Trophoblast cell (in vitro differentiated cells and primary cell): ENCODE measurements at regions not wholly inside any gene's neighbourhood (a gene's known extent, or its start where the extent isn't known, plus 50 kb on each side); places are given as distances from the start of the nearest gene placed in this dataset.

ENCODE experiments used
- DNase-seq, 2 donors: peaks; one replicate each; pipeline ENCODE4 v3.0.0-alpha.2; 2016
- H2AFZ ChIP-seq: 2 replicates; pipeline ENCODE4 v1.6.1; 2013; ENCODE audit warnings: low read length, moderate library complexity, mild to moderate bottlenecking; ENCODE audit not compliant: insufficient read depth, poor library complexity
- H2AK5ac ChIP-seq: 2 replicates; pipeline ENCODE4 v1.6.1; 2013; ENCODE audit warnings: mild to moderate bottlenecking, low read length
- H2BK120ac ChIP-seq: 2 replicates; pipeline ENCODE4 v1.6.1; 2013; ENCODE audit warnings: low read length, mild to moderate bottlenecking, moderate library complexity; ENCODE audit not compliant: insufficient read depth, poor library complexity
- H2BK12ac ChIP-seq: 2 replicates; pipeline ENCODE4 v1.6.1; 2013; ENCODE audit warnings: mild to moderate bottlenecking, low read length, moderate library complexity
- H2BK5ac ChIP-seq: 2 replicates; pipeline ENCODE4 v1.6.1; 2013; ENCODE audit warnings: low read length, low read depth, moderate library complexity, mild to moderate bottlenecking; ENCODE audit not compliant: poor library complexity
- H3K14ac ChIP-seq: 2 replicates; pipeline ENCODE4 v1.6.1; 2013; ENCODE audit warnings: mild to moderate bottlenecking, low read length
- H3K18ac ChIP-seq: 2 replicates; pipeline ENCODE4 v1.6.1; 2013; ENCODE audit warnings: mild to moderate bottlenecking, low read length
- H3K23ac ChIP-seq: 2 replicates; pipeline ENCODE4 v1.6.1; 2013; ENCODE audit warnings: low read length
- H3K27ac ChIP-seq: 2 replicates; pipeline ENCODE4 v1.5.1; 2013; ENCODE audit warnings: low read depth, mild to moderate bottlenecking, inconsistent platforms, low read length, moderate library complexity
- H3K27me3 ChIP-seq: 2 replicates; pipeline ENCODE4 v1.6.1; 2013; ENCODE audit warnings: inconsistent platforms, mild to moderate bottlenecking, low read length, moderate library complexity; ENCODE audit not compliant: insufficient read depth
- H3K36me3 ChIP-seq, 2 experiments: 1 replicate in 1 of 2; 2 replicates in 1 of 2; pipeline ENCODE4 v1.6.1; 2013; ENCODE audit warnings: low read length in 2 of 2, mild to moderate bottlenecking in 2 of 2, moderate library complexity in 1 of 2; ENCODE audit not compliant: insufficient read depth in 2 of 2, control insufficient read depth in 1 of 2
- H3K4ac ChIP-seq: 2 replicates; pipeline ENCODE4 v1.6.1; 2013; ENCODE audit warnings: low read depth, mild to moderate bottlenecking, low read length, moderate library complexity
- H3K4me1 ChIP-seq, 2 experiments: 1 replicate in 1 of 2; 2 replicates in 1 of 2; pipeline ENCODE4 v1.6.1; 2013; ENCODE audit warnings: low read length in 2 of 2, mild to moderate bottlenecking in 2 of 2, moderate library complexity in 1 of 2; ENCODE audit not compliant: insufficient read depth in 2 of 2, control insufficient read depth in 1 of 2
- H3K4me2 ChIP-seq: 2 replicates; pipeline ENCODE4 v1.6.1; 2013; ENCODE audit warnings: inconsistent platforms, mild to moderate bottlenecking, low read length, moderate library complexity
- H3K4me3 ChIP-seq: 2 replicates; pipeline ENCODE4 v1.5.1; 2013; ENCODE audit warnings: mild to moderate bottlenecking, low read depth, low read length, inconsistent platforms
- H3K79me1 ChIP-seq: one replicate; pipeline ENCODE4 v1.6.1; 2013; ENCODE audit warnings: low read length
- H3K79me2 ChIP-seq: 2 replicates; pipeline ENCODE4 v1.6.1; 2013; ENCODE audit warnings: low read length, mild to moderate bottlenecking; ENCODE audit not compliant: control insufficient read depth, insufficient read depth, poor library complexity
- H3K9ac ChIP-seq: 2 replicates; pipeline ENCODE4 v1.6.1; 2013; ENCODE audit warnings: mild to moderate bottlenecking, low read length
- H3K9me3 ChIP-seq: 2 replicates; pipeline ENCODE4 v1.6.1; 2013; ENCODE audit warnings: low read depth, mild to moderate bottlenecking, control low read depth, inconsistent platforms, low read length; ENCODE audit not compliant: insufficient read depth
- H4K12ac ChIP-seq: 2 replicates; pipeline ENCODE4 v1.6.1; 2013; ENCODE audit warnings: low read depth, mild to moderate bottlenecking, low read length, moderate library complexity
- H4K8ac ChIP-seq: 2 replicates; pipeline ENCODE4 v1.6.1; 2013; ENCODE audit warnings: low read depth, mild to moderate bottlenecking, low read length, moderate library complexity
- H4K91ac ChIP-seq: one replicate; pipeline ENCODE4 v1.6.1; 2013; ENCODE audit warnings: low read depth, mild to moderate bottlenecking, low read length, moderate library complexity
- WGBS: extraction: QIAGEN DNeasy Blood & Tissue Kit; methylation state at CpG from one replicate; pipeline ENCODE4 v1.1.7; 2013; ENCODE audit warnings: missing lambda C conversion rate; ENCODE audit not compliant: insufficient read length, insufficient coverage; ENCODE audit errors: extremely low coverage; 5-methylcytosine and 5-hydroxymethylcytosine counted together

- Histone ChIP-seq H3K27ac (no peak overlapping the region), H3K9ac (no peak overlapping the region), H4K8ac (no peak overlapping the region), H3K36me3 (no peaks in the 10 kb centered on the region), H4K91ac (no peak overlapping the region), H3K14ac (no peak overlapping the region), H3K4me1 (no peaks in the 10 kb centered on the region), H2BK5ac (no peak overlapping the region), H3K27me3 (no peaks in the 10 kb centered on the region), H2BK12ac (no peak overlapping the region), H4K12ac (no peak overlapping the region), H3K4ac (no peak overlapping the region), H3K79me2 (no peaks in the 10 kb centered on the region), H2AFZ (no peak overlapping the region), H3K23ac (no peak overlapping the region), H3K4me3 (no peak overlapping the region), H3K4me2 (no peak overlapping the region), H3K9me3 (no peaks in the 10 kb centered on the region), H3K18ac (no peak overlapping the region), H2AK5ac (no peak overlapping the region), H2BK120ac (no peak overlapping the region), H3K79me1 (no peaks in the 10 kb centered on the region)
- no CpG with 5 or more reads among the region's 3 CpGs for WGBS
- DNase-seq, result no peak
Observed at GRCh38 chr20:55354720-55355119, 650.6 kb downstream of the CBLN4 start.

DNA sequence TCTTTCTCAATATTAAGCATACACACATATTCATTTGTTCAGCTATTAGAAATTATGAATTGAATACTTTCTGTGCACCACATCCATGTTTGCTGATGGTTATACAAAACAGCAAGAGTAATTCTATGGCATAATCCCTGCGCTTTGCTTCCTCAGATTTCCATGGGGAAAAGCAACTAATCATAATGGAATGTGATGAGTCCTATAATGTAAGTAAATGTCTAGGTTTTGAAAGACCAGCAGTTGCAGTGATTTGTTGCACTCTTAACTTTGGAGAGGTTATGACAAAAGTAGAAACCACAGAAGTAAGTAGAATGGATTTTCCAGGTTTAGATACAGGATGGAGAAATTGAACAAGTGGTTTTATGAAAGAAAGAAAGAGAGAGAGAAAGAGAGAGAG, 652.1 kb downstream of the CBLN4 start:
- no peak overlapping the region for H3K23ac ChIP-seq
- H3K27ac ChIP-seq, result no peak overlapping the region
- no peaks in the 10 kb centered on the region for H3K27me3 ChIP-seq
- no peak overlapping the region for H4K8ac ChIP-seq
- no peak for DNase-seq
- no peak overlapping the region for H2AFZ ChIP-seq
- H2BK120ac ChIP-seq, result no peak overlapping the region
- no peaks in the 10 kb centered on the region for H3K4me1 ChIP-seq
- H4K12ac ChIP-seq, result no peak overlapping the region
- no CpG with 5 or more reads among the region's 1 CpG for WGBS
- no peak overlapping the region for H2BK5ac ChIP-seq
- H2BK12ac ChIP-seq, result no peak overlapping the region
- H4K91ac ChIP-seq, result no peak overlapping the region
- H3K18ac ChIP-seq, result no peak overlapping the region
- no peak overlapping the region for H2AK5ac ChIP-seq
- no peaks in the 10 kb centered on the region for H3K79me1 ChIP-seq
- no peaks in the 10 kb centered on the region for H3K9me3 ChIP-seq
- no peaks in the 10 kb centered on the region for H3K36me3 ChIP-seq
- H3K4me2 ChIP-seq, result no peak overlapping the region
- no peak overlapping the region for H3K4ac ChIP-seq
- no peak overlapping the region for H3K4me3 ChIP-seq
- no peak overlapping the region for H3K9ac ChIP-seq
- H3K14ac ChIP-seq, result no peak overlapping the region
- no peaks in the 10 kb centered on the region for H3K79me2 ChIP-seq

GRCh38 chr20:55348223-55348622, 657.1 kb downstream of the CBLN4 start:
- Histone ChIP-seq H3K79me1 (no peaks in the 10 kb centered on the region), H2AK5ac (no peak overlapping the region), H3K18ac (no peak overlapping the region), H3K9me3 (no peaks in the 10 kb centered on the region), H3K9ac (no peak overlapping the region), H3K36me3 (no peaks in the 10 kb centered on the region), H3K79me2 (no peaks in the 10 kb centered on the region), H3K4me3 (no peak overlapping the region), H3K4me1 (no peaks in the 10 kb centered on the region), H2BK12ac (no peak overlapping the region), H3K27me3 (no peaks in the 10 kb centered on the region), H3K27ac (no peak overlapping the region), H4K91ac (no peak overlapping the region), H2BK120ac (no peak overlapping the region), H3K23ac (no peak overlapping the region), H3K14ac (no peak overlapping the region), H3K4ac (no peak overlapping the region), H4K12ac (no peak overlapping the region), H3K4me2 (no peak overlapping the region), H2AFZ (no peak overlapping the region), H2BK5ac (no peak overlapping the region), H4K8ac (no peak overlapping the region)
- no CpG with 5 or more reads among the region's 5 CpGs for WGBS
- no peak for DNase-seq

GRCh38 chr20:55342822-55343221, 662.5 kb downstream of the CBLN4 start:
- no peak overlapping the region for H3K27ac ChIP-seq
- H2AFZ ChIP-seq, result no peak overlapping the region
- no peak overlapping the region for H4K8ac ChIP-seq
- H3K79me2 ChIP-seq, result no peaks in the 10 kb centered on the region
- H2AK5ac ChIP-seq, result no peak overlapping the region
- no peak overlapping the region for H3K4me3 ChIP-seq
- WGBS, result no CpG with 5 or more reads among the region's 3 CpGs
- no peak overlapping the region for H4K91ac ChIP-seq
- H3K4me2 ChIP-seq, result no peak overlapping the region
- no peak overlapping the region for H3K18ac ChIP-seq
- H3K9me3 ChIP-seq, result no peaks in the 10 kb centered on the region
- H3K14ac ChIP-seq, result no peak overlapping the region
- no peak overlapping the region for H2BK5ac ChIP-seq
- no peak overlapping the region for H4K12ac ChIP-seq
- no peak overlapping the region for H3K4ac ChIP-seq
- H3K4me1 ChIP-seq, result no peaks in the 10 kb centered on the region
- no peaks in the 10 kb centered on the region for H3K79me1 ChIP-seq
- no peak overlapping the region for H3K9ac ChIP-seq
- no peak for DNase-seq
- no peak overlapping the region for H2BK120ac ChIP-seq
- no peak overlapping the region for H2BK12ac ChIP-seq
- H3K36me3 ChIP-seq, result no peaks in the 10 kb centered on the region
- no peak overlapping the region for H3K23ac ChIP-seq
- H3K27me3 ChIP-seq, result no peaks in the 10 kb centered on the region
